ENCODE measurements at regions not wholly inside any gene's neighbourhood (a gene's known extent, or its start where the extent isn't known, plus 50 kb on each side); places are given as distances from the start of the nearest gene placed in this dataset.
A peak's percentile ranks its signal among the peaks of the same experiment; 100 is the strongest.

GRCh38 chr9:126556560-126557250, 57.0 kb upstream of the LMX1B start:
- H3K27me3 ChIP-seq (replicated peaks in 1 of 2; ENCODE audit: control insufficient read depth in 2 of 2, extremely low read depth in 1 of 2, insufficient read depth in 2 of 2, low read length in 1 of 2) = peaks cover 0 to 7% of the 10 kb centered on the region in 2 experiments
- ChIA-PET CTCF (interaction anchor here in 1 of 2 donors (0.6 to 2.1 kb wide), 5 partner anchors 41 to 430 kb away, joined by 3 to 31 read pairs (median 3); no protein-coding TSS in a partner anchor), POLR2A (no interaction called here)
- no peaks in the 10 kb centered on the region for H3K9me3 Mint-ChIP-seq
- H3K36me3 ChIP-seq (ENCODE audit: control insufficient read depth in 2 of 2, extremely low read depth in 1 of 2, insufficient read depth in 1 of 2, low read length in 1 of 2) = no peaks in the 10 kb centered on the region
- H3K4me1 ChIP-seq (ENCODE audit: control insufficient read depth in 1 of 2, extremely low read depth in 1 of 2, insufficient read depth in 2 of 2, low read length in 2 of 2) = no peaks in the 10 kb centered on the region
- DNase-seq = no peak
- no peak for ATAC-seq (replicated peaks in 1 of 4)
- WGBS (ENCODE audit: insufficient coverage) = 93% methylated on average over 16 of the region's 21 CpGs
- no peaks in the 10 kb centered on the region for H3K36me3 Mint-ChIP-seq
- H3K27ac Mint-ChIP-seq = no peak overlapping the region
- H3K27ac ChIP-seq (ENCODE audit: low read length) = no peak overlapping the region
- no peaks in the 10 kb centered on the region for H3K9me3 ChIP-seq
- no peak overlapping the region for H3K4me3 Mint-ChIP-seq
- H3K27me3 Mint-ChIP-seq = peaks cover 7 to 30% of the 10 kb centered on the region in 2 donors
- no peak overlapping the region for H3K4me3 ChIP-seq (ENCODE audit: control insufficient read depth in 1 of 2, extremely low read depth in 1 of 2, low read length in 1 of 2)
- no peaks in the 10 kb centered on the region for H3K4me1 Mint-ChIP-seq

DNA sequence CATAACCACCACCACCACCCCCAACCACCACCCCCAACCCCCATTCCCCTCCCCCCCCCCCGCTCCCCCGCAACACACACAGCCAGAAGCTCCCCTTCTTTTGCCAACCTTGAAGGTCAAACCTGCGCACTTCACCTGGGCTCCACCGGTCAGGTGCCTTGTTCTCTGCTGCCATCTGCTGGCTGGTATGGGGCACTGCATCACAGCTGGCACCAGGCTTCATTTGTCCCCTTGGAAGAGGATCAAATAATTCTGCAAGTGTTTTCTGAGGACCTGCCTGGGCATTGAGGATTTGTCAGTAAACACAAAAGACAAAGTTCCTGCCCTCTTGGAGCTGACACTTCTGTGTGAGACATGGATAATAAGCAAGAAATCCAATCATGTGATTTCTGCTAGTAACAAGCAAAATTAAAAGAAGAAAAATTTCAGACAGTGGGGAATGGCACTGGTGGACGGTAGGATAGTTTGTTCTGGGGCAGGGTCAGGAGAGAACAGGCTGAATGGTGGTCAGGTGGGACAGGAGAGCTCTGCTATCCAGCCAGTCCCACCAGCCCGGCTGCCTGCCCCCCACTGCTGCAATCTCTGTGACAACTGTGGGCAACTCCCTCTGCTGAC, 55.6 kb upstream of the LMX1B start:
- POLR2A ChIA-PET = no interaction called here
- DNase-seq (peak; percentile 25 to 83 (median 52)), ATAC-seq (replicated peaks in 1 of 4) (peak; percentile 61 to 83 (median 76))
- Histone ChIP-seq H3K27me3 (replicated peaks in 1 of 2; ENCODE audit: control insufficient read depth in 2 of 2, extremely low read depth in 1 of 2, insufficient read depth in 2 of 2, low read length in 1 of 2) (peaks cover 0 to 18% of the 10 kb centered on the region in 2 experiments), H3K36me3 (ENCODE audit: control insufficient read depth in 2 of 2, extremely low read depth in 1 of 2, insufficient read depth in 1 of 2, low read length in 1 of 2) (no peaks in the 10 kb centered on the region), H3K4me3 (ENCODE audit: control insufficient read depth in 1 of 2, extremely low read depth in 1 of 2, low read length in 1 of 2) (no peak overlapping the region), H3K27ac (ENCODE audit: low read length) (no peak overlapping the region), H3K9me3 (no peaks in the 10 kb centered on the region), H3K4me1 (ENCODE audit: control insufficient read depth in 1 of 2, extremely low read depth in 1 of 2, insufficient read depth in 2 of 2, low read length in 2 of 2) (no peaks in the 10 kb centered on the region)
- CTCF ChIA-PET = interaction anchor here (0.6 to 2.1 kb wide), 7 partner anchors 9 to 240 kb away, joined by 3 to 31 read pairs (median 6); no protein-coding TSS in a partner anchor
- no peak overlapping the region for H3K4me3 Mint-ChIP-seq
- H3K4me1 Mint-ChIP-seq = no peaks in the 10 kb centered on the region
- no peaks in the 10 kb centered on the region for H3K9me3 Mint-ChIP-seq
- WGBS (ENCODE audit: insufficient coverage) = 43% methylated on average over 1 of the region's 6 CpGs
- H3K27me3 Mint-ChIP-seq = peaks cover 7 to 34% of the 10 kb centered on the region in 2 donors
- H3K36me3 Mint-ChIP-seq = no peaks in the 10 kb centered on the region
- no peak overlapping the region for H3K27ac Mint-ChIP-seq

DNA sequence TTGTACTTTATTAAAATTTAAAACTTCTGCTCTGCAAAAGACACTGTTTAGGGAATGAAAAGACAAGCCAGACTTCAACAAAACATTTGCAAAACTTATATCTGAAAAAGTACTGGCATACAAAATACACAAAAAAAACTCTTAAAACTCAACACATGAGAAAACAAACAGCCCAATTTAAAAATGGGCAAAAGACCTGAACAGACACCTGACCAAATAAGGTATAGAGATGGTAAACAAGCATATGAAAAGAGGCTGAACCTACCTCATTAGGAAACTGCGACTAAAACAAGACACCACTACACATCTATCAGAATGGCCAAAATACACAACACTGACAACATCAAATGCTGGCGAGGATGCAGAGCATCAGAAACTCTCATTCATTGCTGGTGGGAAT, 54.4 kb upstream of the LMX1B start:
- ChIA-PET CTCF (interaction anchor here in 1 of 2 donors (0.6 to 2.1 kb wide), 2 partner anchors 59 to 99 kb away, joined by 5 to 31 read pairs; no protein-coding TSS in a partner anchor), POLR2A (no interaction called here)
- H3K4me3 Mint-ChIP-seq = no peak overlapping the region
- no peaks in the 10 kb centered on the region for H3K4me1 ChIP-seq (ENCODE audit: control insufficient read depth in 1 of 2, extremely low read depth in 1 of 2, insufficient read depth in 2 of 2, low read length in 2 of 2)
- H3K36me3 Mint-ChIP-seq = no peaks in the 10 kb centered on the region
- H3K9me3 Mint-ChIP-seq = no peaks in the 10 kb centered on the region
- no peaks in the 10 kb centered on the region for H3K9me3 ChIP-seq
- no peak overlapping the region for H3K27ac ChIP-seq (ENCODE audit: low read length)
- H3K27me3 ChIP-seq (replicated peaks in 1 of 2; ENCODE audit: control insufficient read depth in 2 of 2, extremely low read depth in 1 of 2, insufficient read depth in 2 of 2, low read length in 1 of 2) = peaks cover 0 to 30% of the 10 kb centered on the region in 2 experiments
- ATAC-seq (replicated peaks in 1 of 4) = no peak
- H3K4me1 Mint-ChIP-seq = no peaks in the 10 kb centered on the region
- H3K27ac Mint-ChIP-seq = no peak overlapping the region
- H3K4me3 ChIP-seq (ENCODE audit: control insufficient read depth in 1 of 2, extremely low read depth in 1 of 2, low read length in 1 of 2) = no peak overlapping the region
- H3K36me3 ChIP-seq (ENCODE audit: control insufficient read depth in 2 of 2, extremely low read depth in 1 of 2, insufficient read depth in 1 of 2, low read length in 1 of 2) = no peaks in the 10 kb centered on the region
- DNase-seq = no peak
- H3K27me3 Mint-ChIP-seq = peaks cover 14 to 39% of the 10 kb centered on the region in 2 donors
- no CpG with 5 or more reads among the region's 2 CpGs for WGBS (ENCODE audit: insufficient coverage)

GRCh38 chr9:126561582-126561981, 52.1 kb upstream of the LMX1B start:
- no peaks in the 10 kb centered on the region for H3K36me3 ChIP-seq (ENCODE audit: control insufficient read depth in 2 of 2, extremely low read depth in 1 of 2, insufficient read depth in 1 of 2, low read length in 1 of 2)
- H3K9me3 ChIP-seq = no peaks in the 10 kb centered on the region
- peaks cover 24 to 55% of the 10 kb centered on the region in 2 donors for H3K27me3 Mint-ChIP-seq
- H3K4me1 ChIP-seq (ENCODE audit: control insufficient read depth in 1 of 2, extremely low read depth in 1 of 2, insufficient read depth in 2 of 2, low read length in 2 of 2) = no peaks in the 10 kb centered on the region
- no peaks in the 10 kb centered on the region for H3K9me3 Mint-ChIP-seq
- CTCF ChIA-PET = no interaction called here
- no peaks in the 10 kb centered on the region for H3K4me1 Mint-ChIP-seq
- POLR2A ChIA-PET = no interaction called here
- H3K27ac ChIP-seq (ENCODE audit: low read length) = no peak overlapping the region
- ATAC-seq (replicated peaks in 1 of 4) = no peak
- no peak overlapping the region for H3K27ac Mint-ChIP-seq
- WGBS (ENCODE audit: insufficient coverage) = 62% methylated on average over 6 of the region's 9 CpGs
- no peak for DNase-seq
- no peaks in the 10 kb centered on the region for H3K36me3 Mint-ChIP-seq
- no peak overlapping the region for H3K4me3 Mint-ChIP-seq
- H3K4me3 ChIP-seq (ENCODE audit: control insufficient read depth in 1 of 2, extremely low read depth in 1 of 2, low read length in 1 of 2) = no peak overlapping the region
- H3K27me3 ChIP-seq (replicated peaks in 1 of 2; ENCODE audit: control insufficient read depth in 2 of 2, extremely low read depth in 1 of 2, insufficient read depth in 2 of 2, low read length in 1 of 2) = peaks cover 0 to 48% of the 10 kb centered on the region in 2 experiments

DNA sequence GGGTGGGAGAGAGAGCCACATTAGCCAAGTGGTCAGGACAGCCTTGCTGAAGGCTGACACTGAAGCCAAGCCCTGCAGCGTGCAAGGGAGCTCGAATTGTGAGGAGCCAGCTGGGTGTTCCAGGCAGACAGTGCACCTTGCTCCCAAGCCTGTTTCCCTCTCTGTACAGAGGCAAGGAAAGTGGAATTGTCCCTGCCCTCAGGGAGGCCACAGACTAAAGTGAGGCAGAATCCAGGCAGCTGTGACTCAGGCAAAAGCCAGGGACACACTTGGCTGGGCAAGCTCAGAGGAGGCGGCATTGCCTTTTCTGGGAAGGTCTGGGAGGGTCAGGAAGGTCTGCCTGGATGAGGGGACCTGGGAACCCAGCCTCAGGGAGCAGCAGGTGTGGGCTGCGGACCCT, 50.2 kb upstream of the LMX1B start:
- POLR2A ChIA-PET = no interaction called here

More for the DNA sequence above, 50.2 kb upstream of the LMX1B start:
- Histone ChIP-seq H3K27ac (ENCODE audit: low read length) (no peak overlapping the region), H3K4me1 (ENCODE audit: control insufficient read depth in 1 of 2, extremely low read depth in 1 of 2, insufficient read depth in 2 of 2, low read length in 2 of 2) (no peaks in the 10 kb centered on the region), H3K4me3 (ENCODE audit: control insufficient read depth in 1 of 2, extremely low read depth in 1 of 2, low read length in 1 of 2) (no peak overlapping the region), H3K9me3 (no peaks in the 10 kb centered on the region), H3K27me3 (replicated peaks in 1 of 2; ENCODE audit: control insufficient read depth in 2 of 2, extremely low read depth in 1 of 2, insufficient read depth in 2 of 2, low read length in 1 of 2) (peaks cover 0 to 48% of the 10 kb centered on the region in 2 experiments), H3K36me3 (ENCODE audit: control insufficient read depth in 2 of 2, extremely low read depth in 1 of 2, insufficient read depth in 1 of 2, low read length in 1 of 2) (no peaks in the 10 kb centered on the region)
- Mint-ChIP-seq H3K27ac (no peak overlapping the region), H3K4me3 (no peak overlapping the region), H3K36me3 (no peaks in the 10 kb centered on the region), H3K27me3 (peaks cover 27 to 60% of the 10 kb centered on the region in 2 donors), H3K9me3 (no peaks in the 10 kb centered on the region), H3K4me1 (no peaks in the 10 kb centered on the region)
- WGBS (ENCODE audit: insufficient coverage) = 70% methylated on average over 4 of the region's 4 CpGs
- no peak for DNase-seq
- no peak for ATAC-seq (replicated peaks in 1 of 4)
- CTCF ChIA-PET = interaction anchor here in 1 of 2 donors (0.6 kb wide), 1 partner anchor 13 kb away, joined by 3 read pairs; no protein-coding TSS in a partner anchor

Data from T-cell (primary cell).